MM.1S (cell line): ENCODE measurements at regions not wholly inside any gene's neighbourhood (a gene's known extent, or its start where the extent isn't known, plus 50 kb on each side); places are given as distances from the start of the nearest gene placed in this dataset.

Experiments
- DNase-seq: peaks from one replicate; pipeline ENCODE4 v3.0.0-alpha.2; 2015
- H2AFZ ChIP-seq: fragments of 300-600 bp; sonication (generic); 2 replicates; pipeline ENCODE4 v1.6.0; 2016; ENCODE audit warnings: antibody characterized with exemption, low read length
- H3F3A ChIP-seq: fragments of 300-600 bp; sonication (generic); 2 replicates; pipeline ENCODE4 v1.6.1; 2016; ENCODE audit warnings: mild to moderate bottlenecking, antibody characterized with exemption, low read length, moderate library complexity, mixed read lengths; ENCODE audit not compliant: insufficient read depth
- H3K27ac ChIP-seq: fragments of 300-600 bp; sonication (generic); 2 replicates; pipeline ENCODE4 v1.5.1; 2016; ENCODE audit warnings: mild to moderate bottlenecking, low read length
- H3K27me3 ChIP-seq: fragments of 300-600 bp; sonication (generic); replicated peaks from 2 replicates; pipeline ENCODE4 v1.6.0; 2016; ENCODE audit warnings: low read length; ENCODE audit not compliant: insufficient read depth
- H3K36me3 ChIP-seq: fragments of 300-600 bp; sonication (generic); replicated peaks from 2 replicates; pipeline ENCODE4 v1.6.1; 2016; ENCODE audit warnings: mild to moderate bottlenecking, low read length, mixed read lengths; ENCODE audit not compliant: insufficient read depth
- H3K4me1 ChIP-seq: fragments of 300-600 bp; sonication (generic); 2 replicates; pipeline ENCODE4 v1.6.1; 2016; ENCODE audit warnings: low read length, mixed read lengths
- H3K4me2 ChIP-seq: fragments of 300-600 bp; sonication (generic); 2 replicates; pipeline ENCODE4 v1.6.0; 2016; ENCODE audit warnings: low read depth, low read length
- H3K4me3 ChIP-seq: fragments of 300-600 bp; sonication (generic); 2 replicates; pipeline ENCODE4 v1.5.1; 2016; ENCODE audit warnings: low read length, mixed read lengths
- H3K79me2 ChIP-seq: fragments of 300-600 bp; sonication (generic); 2 replicates; pipeline ENCODE4 v1.6.1; 2016; ENCODE audit warnings: mixed run types, low read length, mixed read lengths
- H3K9ac ChIP-seq: fragments of 300-600 bp; sonication (generic); 2 replicates; pipeline ENCODE4 v1.6.1; 2016; ENCODE audit warnings: low read length, mixed read lengths
- H3K9me2 ChIP-seq: fragments of 300-600 bp; sonication (generic); replicated peaks from 2 replicates; pipeline ENCODE4 v1.6.1; 2016; ENCODE audit warnings: mild to moderate bottlenecking, low read length, mixed read lengths; ENCODE audit not compliant: insufficient read depth
- H3K9me3 ChIP-seq: fragments of 300-600 bp; sonication (generic); replicated peaks from 2 replicates; pipeline ENCODE4 v1.6.1; 2016; ENCODE audit warnings: mild to moderate bottlenecking, low read length, mixed read lengths; ENCODE audit not compliant: insufficient read depth
- H4K20me1 ChIP-seq: fragments of 300-600 bp; sonication (generic); 2 replicates; pipeline ENCODE4 v1.6.1; 2016; ENCODE audit warnings: mild to moderate bottlenecking, low read length, moderate library complexity, mixed read lengths; ENCODE audit not compliant: insufficient read depth
- CTCF ChIP-seq: fragments of 300-600 bp; sonication (generic); IDR thresholded peaks from 2 replicates; pipeline ENCODE4 v1.5.1; 2016; ENCODE audit warnings: antibody characterized with exemption, low read length, mixed read lengths
- EZH2 ChIP-seq: fragments of 300-600 bp; sonication (generic); optimal IDR thresholded peaks from 2 replicates; pipeline ENCODE3; 2017; ENCODE audit warnings: low read depth, mild to moderate bottlenecking, antibody characterized with exemption, low read length, mixed read lengths
- EZH2phosphoT487 ChIP-seq: fragments of 300-600 bp; sonication (generic); IDR thresholded peaks from 2 replicates; pipeline ENCODE4 v1.6.1; 2018; ENCODE audit warnings: antibody characterized with exemption, low read length

DNA sequence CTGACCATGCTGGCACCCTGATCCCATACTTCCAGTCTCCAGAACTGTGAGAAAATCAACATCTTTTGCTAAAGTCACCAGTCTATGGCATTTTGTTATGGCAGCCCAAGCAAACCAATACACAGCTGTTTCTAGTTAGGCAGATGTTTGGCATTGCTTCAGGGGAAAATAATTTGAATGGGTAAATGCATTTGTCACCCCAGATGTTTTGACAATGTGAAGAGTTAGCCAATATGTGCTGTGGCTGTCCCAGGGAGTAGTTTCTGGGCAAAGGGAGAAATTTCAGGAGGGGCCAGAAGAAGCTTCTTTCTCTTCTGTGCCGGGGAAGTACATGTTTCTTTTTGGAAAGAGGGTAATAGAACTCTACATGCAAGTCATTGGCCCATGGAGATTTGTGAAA is 619.0 kb downstream of the SLC4A3 start:
- H4K20me1 ChIP-seq: no peaks in the 10 kb centered on the region
- no peak overlapping the region for H3K4me2 ChIP-seq

DNA sequence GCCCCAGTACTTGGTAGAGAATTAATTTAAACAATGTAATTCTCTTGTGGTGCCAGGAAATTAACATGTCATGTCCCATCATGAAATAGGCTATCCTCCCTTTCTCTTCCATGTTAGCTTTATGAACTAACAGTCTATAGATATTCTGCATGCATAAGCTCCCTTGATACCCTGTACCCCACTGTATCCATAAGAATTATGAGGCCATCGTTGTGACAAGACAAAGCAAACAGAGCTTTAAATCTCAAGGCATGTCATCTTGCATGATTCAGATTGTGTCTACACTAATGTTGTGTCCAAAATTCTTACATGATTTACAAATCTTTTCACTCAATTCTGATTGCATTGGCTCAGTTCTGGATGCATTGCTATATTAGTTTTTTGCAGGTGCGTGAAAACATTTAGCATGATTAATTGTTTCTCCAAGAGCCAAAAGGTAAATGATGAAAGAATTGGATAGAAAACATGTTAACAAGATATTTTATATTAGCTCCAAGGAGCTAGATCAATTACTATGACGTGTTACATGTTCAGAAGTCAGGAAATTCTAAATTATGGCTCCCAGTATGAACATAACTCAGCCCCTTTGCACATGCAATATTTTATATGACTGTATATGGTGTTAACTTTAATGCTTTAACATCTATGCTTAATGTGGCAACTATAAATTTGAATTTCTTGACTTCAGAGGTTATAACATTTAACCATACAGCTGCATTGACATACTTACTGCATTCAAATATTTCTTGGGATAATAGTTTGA is 620.3 kb downstream of the SLC4A3 start:
- no peak for TF ChIP-seq EZH2
- TF ChIP-seq EZH2phosphoT487: no peak
- no peak for TF ChIP-seq CTCF
- no peaks in the 10 kb centered on the region for H3K9me3 ChIP-seq
- H2AFZ ChIP-seq: no peak overlapping the region
- H3K9me2 ChIP-seq: no peaks in the 10 kb centered on the region
- H3F3A ChIP-seq: no peaks in the 10 kb centered on the region
- H4K20me1 ChIP-seq: no peaks in the 10 kb centered on the region
- no peak for DNase-seq
- H3K27me3 ChIP-seq: no peaks in the 10 kb centered on the region
- H3K4me1 ChIP-seq: no peaks in the 10 kb centered on the region
- no peak overlapping the region for H3K9ac ChIP-seq
- no peak overlapping the region for H3K4me3 ChIP-seq
- H3K4me2 ChIP-seq: no peak overlapping the region
- no peaks in the 10 kb centered on the region for H3K36me3 ChIP-seq
- H3K27ac ChIP-seq: no peak overlapping the region
- no peaks in the 10 kb centered on the region for H3K79me2 ChIP-seq

More for the DNA sequence above, 619.0 kb downstream of the SLC4A3 start:
- no peak overlapping the region for H3K27ac ChIP-seq
- no peak overlapping the region for H3K9ac ChIP-seq
- no peaks in the 10 kb centered on the region for H3K36me3 ChIP-seq
- no peak for TF ChIP-seq CTCF
- no peak for TF ChIP-seq EZH2
- no peak for TF ChIP-seq EZH2phosphoT487
- H3K9me3 ChIP-seq: no peaks in the 10 kb centered on the region
- no peaks in the 10 kb centered on the region for H3F3A ChIP-seq
- no peaks in the 10 kb centered on the region for H3K4me1 ChIP-seq
- H2AFZ ChIP-seq: no peak overlapping the region
- H3K27me3 ChIP-seq: no peaks in the 10 kb centered on the region
- H3K9me2 ChIP-seq: no peaks in the 10 kb centered on the region
- no peak for DNase-seq
- no peak overlapping the region for H3K4me3 ChIP-seq
- no peaks in the 10 kb centered on the region for H3K79me2 ChIP-seq

- no peak for TF ChIP-seq EZH2
- TF ChIP-seq CTCF: no peak
- TF ChIP-seq EZH2phosphoT487: no peak
- no peak overlapping the region for H3K4me2 ChIP-seq
Measured at GRCh38 chr2:220259662-220260061, 632.2 kb downstream of the SLC4A3 start.

More at GRCh38 chr2:220259662-220260061, 632.2 kb downstream of the SLC4A3 start:
- no peak overlapping the region for H2AFZ ChIP-seq
- H3K9ac ChIP-seq: no peak overlapping the region
- H3K27ac ChIP-seq: no peak overlapping the region
- H3K9me3 ChIP-seq: no peaks in the 10 kb centered on the region
- H3K79me2 ChIP-seq: no peaks in the 10 kb centered on the region
- no peaks in the 10 kb centered on the region for H4K20me1 ChIP-seq
- H3K36me3 ChIP-seq: no peaks in the 10 kb centered on the region
- no peaks in the 10 kb centered on the region for H3K27me3 ChIP-seq
- no peaks in the 10 kb centered on the region for H3F3A ChIP-seq
- no peak for DNase-seq
- H3K9me2 ChIP-seq: no peaks in the 10 kb centered on the region
- H3K4me3 ChIP-seq: no peak overlapping the region
- H3K4me1 ChIP-seq: no peaks in the 10 kb centered on the region
